Suprapubic skin (tissue), 4 donors: ENCODE measurements at regions not wholly inside any gene's neighbourhood (a gene's known extent, or its start where the extent isn't known, plus 50 kb on each side); places are given as distances from the start of the nearest gene placed in this dataset.
"Not testable (repeated sequence)": the region's sequence is repeated elsewhere in the genome, so short reads cannot be mapped to it uniquely, and the experiment has no call there.

Experiments used
- DNase-seq, 2 donors: peaks; one replicate each; pipeline ENCODE4 v3.0.0-alpha.2; 2019; ENCODE audit warnings: low spot score in 2 of 2
- H3K27ac ChIP-seq: fragments of 200-600 bp; sonication (generic); one replicate; pipeline ENCODE4 v1.5.1; 2019
- H3K27me3 ChIP-seq: fragments of 200-600 bp; sonication (generic); one replicate; pipeline ENCODE4 v1.5.1; 2019
- H3K36me3 ChIP-seq: fragments of 200-600 bp; sonication (generic); one replicate; pipeline ENCODE4 v1.5.1; 2019
- H3K4me1 ChIP-seq: fragments of 200-600 bp; sonication (generic); one replicate; pipeline ENCODE4 v1.5.1; 2019
- H3K4me3 ChIP-seq: fragments of 200-600 bp; sonication (generic); one replicate; pipeline ENCODE4 v1.5.1; 2019; ENCODE audit warnings: mild to moderate bottlenecking
- H3K9me3 ChIP-seq: fragments of 200-600 bp; sonication (generic); one replicate; pipeline ENCODE4 v1.5.1; 2019
- EP300 ChIP-seq: sonication (generic); formaldehyde crosslinking; IDR thresholded peaks from one replicate; pipeline ENCODE4 v1.6.1; 2017; ENCODE audit warnings: antibody characterized with exemption
- POLR2A ChIP-seq, 2 donors: fragments of 450-650 bp; IDR thresholded peaks; one replicate each; pipeline ENCODE4 v1.6.1; 2017; ENCODE audit warnings: antibody characterized with exemption in 2 of 2, mild to moderate bottlenecking in 2 of 2, moderate library complexity in 2 of 2
- POLR2AphosphoS5 ChIP-seq, 3 donors: sonication (generic); formaldehyde crosslinking; IDR thresholded peaks; one replicate each; pipeline ENCODE4 v1.6.1; 2017; ENCODE audit warnings: antibody characterized with exemption in 3 of 3
- WGBS: methylation state at CpG from one replicate; pipeline ENCODE4 v1.1.5; 2018; 5-methylcytosine and 5-hydroxymethylcytosine counted together
- TF ChIP-seq, protein P1 (sequence below), 2 donors: fragments of 200-600 bp in 1 of 2; fragments of 450-650 bp in 1 of 2; sonication (generic) in 1 of 2; IDR thresholded peaks; one replicate each; pipeline ENCODE4 v1.5.1; 2016 to 2019; ENCODE audit warnings: antibody characterized with exemption in 2 of 2, mild to moderate bottlenecking in 1 of 2, moderate library complexity in 1 of 2

DNA sequence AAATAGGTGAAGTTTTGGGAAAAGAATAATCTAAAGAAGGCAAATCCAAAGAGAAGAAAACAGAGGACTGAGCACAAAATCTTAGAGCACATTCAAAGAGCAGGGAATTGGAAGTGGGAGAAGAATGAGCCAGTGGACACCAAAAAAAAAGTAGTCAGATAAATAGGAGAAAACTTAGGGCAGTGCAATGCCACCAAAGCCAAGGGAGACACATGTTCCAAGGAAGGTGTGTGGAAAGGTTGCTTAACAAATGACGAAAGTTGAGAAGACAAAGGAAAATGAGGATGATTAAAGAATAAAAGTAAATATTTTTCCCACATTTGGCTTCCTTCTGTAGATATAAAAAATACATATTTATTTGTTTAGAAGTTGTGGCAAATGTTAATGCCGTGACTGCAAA lies 237.6 kb downstream of the TANC2 start:
- Histone ChIP-seq H3K4me1 (no peaks in the 10 kb centered on the region), H3K27ac (no peak overlapping the region), H3K36me3 (peaks cover 7% of the 10 kb centered on the region), H3K27me3 (no peaks in the 10 kb centered on the region), H3K4me3 (no peak overlapping the region), H3K9me3 (peaks cover 7% of the 10 kb centered on the region)
- DNase-seq: no peak
- WGBS: 95% methylated on average over 2 of the region's 2 CpGs
- TF ChIP-seq POLR2AphosphoS5 (IDR thresholded peaks at IDR 0.05): no peak
- TF ChIP-seq, protein P1, sequence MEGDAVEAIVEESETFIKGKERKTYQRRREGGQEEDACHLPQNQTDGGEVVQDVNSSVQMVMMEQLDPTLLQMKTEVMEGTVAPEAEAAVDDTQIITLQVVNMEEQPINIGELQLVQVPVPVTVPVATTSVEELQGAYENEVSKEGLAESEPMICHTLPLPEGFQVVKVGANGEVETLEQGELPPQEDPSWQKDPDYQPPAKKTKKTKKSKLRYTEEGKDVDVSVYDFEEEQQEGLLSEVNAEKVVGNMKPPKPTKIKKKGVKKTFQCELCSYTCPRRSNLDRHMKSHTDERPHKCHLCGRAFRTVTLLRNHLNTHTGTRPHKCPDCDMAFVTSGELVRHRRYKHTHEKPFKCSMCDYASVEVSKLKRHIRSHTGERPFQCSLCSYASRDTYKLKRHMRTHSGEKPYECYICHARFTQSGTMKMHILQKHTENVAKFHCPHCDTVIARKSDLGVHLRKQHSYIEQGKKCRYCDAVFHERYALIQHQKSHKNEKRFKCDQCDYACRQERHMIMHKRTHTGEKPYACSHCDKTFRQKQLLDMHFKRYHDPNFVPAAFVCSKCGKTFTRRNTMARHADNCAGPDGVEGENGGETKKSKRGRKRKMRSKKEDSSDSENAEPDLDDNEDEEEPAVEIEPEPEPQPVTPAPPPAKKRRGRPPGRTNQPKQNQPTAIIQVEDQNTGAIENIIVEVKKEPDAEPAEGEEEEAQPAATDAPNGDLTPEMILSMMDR (IDR thresholded peaks at IDR 0.05): no peak
- no peak for TF ChIP-seq EP300
- no peak for TF ChIP-seq POLR2A (IDR thresholded peaks at IDR 0.05)

DNA sequence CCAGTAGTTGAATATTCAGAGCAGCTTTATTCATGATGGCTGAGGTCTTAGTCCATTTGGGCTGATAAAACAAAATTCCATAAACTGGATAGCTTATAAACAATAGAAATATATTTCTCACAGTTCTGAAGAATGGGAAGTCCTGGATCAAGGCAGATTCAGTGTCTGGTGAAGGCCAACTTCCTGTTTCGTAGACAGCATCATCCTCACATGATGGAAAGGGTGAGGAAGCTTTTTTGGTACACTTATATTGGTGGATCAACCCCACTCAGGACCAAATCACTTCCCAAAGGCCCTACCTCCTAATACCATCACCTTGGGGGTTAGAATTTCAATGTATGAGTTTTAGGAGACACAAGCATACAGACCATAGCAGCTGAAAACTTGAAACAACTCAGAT lies 224.2 kb downstream of the CYB561 start:
- Histone ChIP-seq H3K27ac (no peak overlapping the region), H3K27me3 (no peaks in the 10 kb centered on the region), H3K36me3 (no peaks in the 10 kb centered on the region), H3K9me3 (no peaks in the 10 kb centered on the region), H3K4me3 (no peak overlapping the region), H3K4me1 (no peaks in the 10 kb centered on the region)
- no peak for DNase-seq
- TF ChIP-seq EP300 (no peak), POLR2AphosphoS5 (IDR thresholded peaks at IDR 0.05) (no peak), POLR2A (IDR thresholded peaks at IDR 0.05) (no peak)
- TF ChIP-seq, protein P1 (IDR thresholded peaks at IDR 0.05): no peak
- 93% methylated on average over 1 of the region's 1 CpG for WGBS

DNA sequence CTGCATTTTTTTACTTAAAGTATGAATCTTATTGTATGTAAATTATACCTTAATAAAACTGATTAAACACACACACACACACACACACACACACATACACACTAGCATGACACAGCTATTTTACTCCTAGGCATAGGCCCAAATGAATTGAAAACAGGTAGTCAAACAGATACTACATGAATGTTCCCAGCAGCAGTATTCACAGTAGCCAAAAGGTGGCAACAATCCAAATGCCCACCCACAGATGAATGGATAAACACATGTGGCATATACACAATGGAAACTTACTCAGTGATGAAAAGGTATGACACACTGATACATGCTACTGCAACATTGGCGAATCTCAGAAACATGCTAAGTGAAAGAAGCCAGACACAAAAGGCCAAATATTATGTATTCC lies 223.5 kb downstream of the CYB561 start:
- no peaks in the 10 kb centered on the region for H3K4me1 ChIP-seq
- TF ChIP-seq EP300 (no peak), POLR2AphosphoS5 (IDR thresholded peaks at IDR 0.05) (no peak), POLR2A (IDR thresholded peaks at IDR 0.05) (no peak)
- TF ChIP-seq, protein P1 (IDR thresholded peaks at IDR 0.05): no peak
- DNase-seq: no peak
- H3K27me3 ChIP-seq: no peaks in the 10 kb centered on the region
- no peak overlapping the region for H3K27ac ChIP-seq
- WGBS: 93% methylated on average over 1 of the region's 1 CpG
- no peak overlapping the region for H3K4me3 ChIP-seq
- no peaks in the 10 kb centered on the region for H3K36me3 ChIP-seq
- no peaks in the 10 kb centered on the region for H3K9me3 ChIP-seq

DNA sequence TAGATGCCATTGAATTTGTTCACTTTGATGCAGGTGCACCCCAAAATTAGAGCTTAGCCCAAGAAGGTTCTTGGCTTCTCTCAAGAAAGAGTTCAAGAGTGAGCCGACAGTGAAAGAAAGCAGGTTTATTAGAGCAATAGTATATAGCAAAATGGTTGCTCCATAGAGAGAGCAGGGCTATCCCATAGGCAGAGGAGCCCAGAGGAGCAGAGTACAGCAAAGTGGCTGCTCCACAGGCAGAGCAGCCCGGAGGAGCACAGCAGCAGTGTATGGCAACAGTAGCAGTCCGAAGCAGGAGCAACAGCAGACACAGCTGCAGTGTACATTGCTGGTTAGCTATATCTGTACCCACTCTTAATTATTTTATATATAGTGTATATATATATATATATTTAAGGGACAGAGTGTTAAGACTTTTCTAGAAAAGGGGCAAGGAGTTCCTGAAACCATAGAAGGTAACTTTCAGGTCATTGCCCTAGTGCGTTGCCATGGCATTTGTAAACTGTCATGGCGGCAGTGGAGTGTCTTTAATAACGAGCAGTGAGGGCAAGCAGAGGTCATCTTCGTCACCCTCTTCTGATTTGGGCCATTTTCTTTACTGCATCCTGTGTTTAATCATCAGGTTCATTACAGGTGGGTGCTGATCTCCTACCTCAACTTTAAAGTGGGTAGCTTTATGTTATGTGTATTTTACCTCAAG lies 222.7 kb downstream of the CYB561 start:
- 89% methylated on average over 7 of the region's 7 CpGs for WGBS
- TF ChIP-seq, protein P1 (IDR thresholded peaks at IDR 0.05): no peak
- TF ChIP-seq EP300 (no peak), POLR2AphosphoS5 (IDR thresholded peaks at IDR 0.05) (no peak), POLR2A (IDR thresholded peaks at IDR 0.05) (no peak)
- no peak for DNase-seq
- Histone ChIP-seq H3K36me3 (no peaks in the 10 kb centered on the region), H3K27me3 (no peaks in the 10 kb centered on the region), H3K27ac (no peak overlapping the region), H3K9me3 (no peaks in the 10 kb centered on the region), H3K4me1 (no peaks in the 10 kb centered on the region), H3K4me3 (no peak overlapping the region)

DNA sequence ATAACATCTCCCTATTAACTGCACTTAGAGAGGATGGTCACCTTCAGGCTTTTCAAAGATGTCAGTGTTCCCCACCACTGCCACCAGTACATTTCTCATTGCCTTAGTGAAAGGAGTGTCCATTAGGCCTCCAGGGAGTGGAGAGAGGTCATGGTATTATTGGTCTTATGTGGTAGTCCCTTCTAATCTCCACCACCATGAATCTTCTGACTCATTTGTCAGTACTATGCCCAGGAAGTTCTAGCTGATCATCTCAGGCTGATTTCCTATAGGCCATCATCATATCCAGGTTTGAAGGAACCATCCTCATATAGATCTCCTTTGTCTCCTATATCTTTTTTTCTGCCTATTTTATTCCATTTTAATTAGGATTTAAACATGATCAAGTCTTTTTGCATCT lies 221.5 kb downstream of the CYB561 start:
- no peak overlapping the region for H3K4me3 ChIP-seq
- no peaks in the 10 kb centered on the region for H3K27me3 ChIP-seq
- no peak overlapping the region for H3K27ac ChIP-seq
- no peaks in the 10 kb centered on the region for H3K4me1 ChIP-seq
- H3K9me3 ChIP-seq: no peaks in the 10 kb centered on the region
- DNase-seq: no peak
- TF ChIP-seq, protein P1 (IDR thresholded peaks at IDR 0.05): no peak
- TF ChIP-seq POLR2AphosphoS5 (IDR thresholded peaks at IDR 0.05): no peak
- no peak for TF ChIP-seq EP300
- no peak for TF ChIP-seq POLR2A (IDR thresholded peaks at IDR 0.05)
- H3K36me3 ChIP-seq: no peaks in the 10 kb centered on the region

DNA sequence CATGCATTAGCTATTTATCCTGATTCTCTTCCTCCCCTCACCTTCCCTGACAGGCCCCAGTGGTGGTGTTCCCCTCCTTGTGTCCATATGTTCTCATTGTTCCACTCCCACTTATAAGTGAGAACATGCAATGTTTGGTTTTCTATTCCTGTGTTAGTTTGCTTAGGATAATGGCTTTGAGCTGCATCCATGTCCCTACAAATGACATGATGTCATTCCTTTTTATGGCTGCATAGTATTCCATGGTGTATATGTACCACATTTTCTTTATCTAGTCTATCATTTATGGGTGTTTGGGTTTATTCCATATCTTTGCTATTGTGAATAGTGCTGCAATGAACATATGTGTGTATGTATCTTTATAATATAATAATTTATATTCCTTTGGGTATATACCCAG lies 219.4 kb downstream of the CYB561 start:
- not testable (repeated sequence) for H3K9me3 ChIP-seq, H3K27ac ChIP-seq, H3K36me3 ChIP-seq, H3K4me3 ChIP-seq, H3K27me3 ChIP-seq, DNase-seq, H3K4me1 ChIP-seq

DNA sequence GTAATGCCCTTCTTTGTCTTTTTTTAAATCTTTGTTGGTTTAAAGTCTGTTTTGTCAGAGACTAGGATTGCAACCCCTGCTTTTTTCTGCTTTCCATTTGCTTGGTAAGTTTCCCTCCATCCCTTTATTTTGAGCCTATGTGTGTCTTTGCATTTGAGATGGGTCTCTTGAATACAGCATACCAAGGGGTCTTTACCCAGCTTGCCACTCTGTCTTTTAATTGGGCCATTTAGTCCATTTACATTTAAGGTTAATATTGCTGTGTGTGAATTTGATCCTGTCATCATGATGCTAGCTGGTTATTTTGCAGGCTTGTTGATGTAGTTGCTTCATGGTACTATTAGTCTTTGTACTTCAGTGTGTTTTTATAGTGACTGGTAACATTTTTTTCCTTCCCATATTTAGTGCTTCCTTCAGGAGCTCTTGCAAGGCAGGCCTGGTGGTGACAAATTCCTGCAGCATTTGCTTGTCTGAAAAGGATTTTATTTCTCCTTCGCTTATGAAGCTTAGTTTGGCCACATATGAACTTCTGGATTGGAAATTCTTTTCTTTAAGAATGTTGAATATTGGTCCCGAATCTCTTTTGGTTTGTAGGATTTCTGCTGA lies 215.0 kb downstream of the CYB561 start:
- H3K36me3 ChIP-seq, H3K27me3 ChIP-seq, DNase-seq, H3K4me3 ChIP-seq, H3K4me1 ChIP-seq, H3K9me3 ChIP-seq, H3K27ac ChIP-seq: not testable (repeated sequence)
- 97% methylated on average over 2 of the region's 2 CpGs for WGBS
